ENCODE measurements at regions not wholly inside any gene's neighbourhood (a gene's known extent, or its start where the extent isn't known, plus 50 kb on each side); places are given as distances from the start of the nearest gene placed in this dataset.

- no peak overlapping the region for H3K4me2 ChIP-seq
- H2AFZ ChIP-seq, result no peak overlapping the region
- H3K27me3 ChIP-seq (ENCODE audit: insufficient read depth, low read depth), result no peaks in the 10 kb centered on the region
- no peaks in the 10 kb centered on the region for H3K9me2 ChIP-seq (ENCODE audit: insufficient read depth)
- POLR2A ChIA-PET (ENCODE audit: unreplicated experiment), result no interaction called here
- TF ChIP-seq CTCF (conservative IDR thresholded peaks at IDR 0.05) (no peak), EZH2 (IDR thresholded peaks at IDR 0.05; ENCODE audit: low read depth) (no peak)
- no peak overlapping the region for H3K4me3 ChIP-seq
- BruUV-seq (replicated peaks), result no TSS peak
- no peaks in the 10 kb centered on the region for H3K79me2 ChIP-seq (ENCODE audit: low read depth)
- H3K36me3 ChIP-seq (ENCODE audit: low read depth), result no peaks in the 10 kb centered on the region
- CTCF ChIA-PET, result no interaction called here
- no peak overlapping the region for H3K27ac ChIP-seq
- no peaks in the 10 kb centered on the region for H3F3A ChIP-seq (ENCODE audit: insufficient read depth, low read depth)
- H4K20me1 ChIP-seq (ENCODE audit: insufficient read depth), result no peaks in the 10 kb centered on the region
- DNase-seq, result no peak
- H3K4me1 ChIP-seq (replicated peaks; ENCODE audit: insufficient read depth), result no peaks in the 10 kb centered on the region
- intact Hi-C loops (cut with micrococcal nuclease; ENCODE audit: unreplicated experiment), result no loop called here
- no peaks in the 10 kb centered on the region for H3K9me3 ChIP-seq (ENCODE audit: insufficient read depth, low read depth)
Measured at GRCh38 chr12:22115711-22116110, 69.7 kb downstream of the CMAS start.

- ChIA-PET CTCF (no interaction called here), POLR2A (ENCODE audit: unreplicated experiment) (no interaction called here)
- H3K27ac ChIP-seq, result no peak overlapping the region
- H3K9me3 ChIP-seq (ENCODE audit: insufficient read depth, low read depth), result no peaks in the 10 kb centered on the region
- no peak overlapping the region for H3K4me2 ChIP-seq
- TF ChIP-seq CTCF (conservative IDR thresholded peaks at IDR 0.05) (no peak), EZH2 (IDR thresholded peaks at IDR 0.05; ENCODE audit: low read depth) (no peak)
- H3K79me2 ChIP-seq (ENCODE audit: low read depth), result no peaks in the 10 kb centered on the region
- no peaks in the 10 kb centered on the region for H3K27me3 ChIP-seq (ENCODE audit: insufficient read depth, low read depth)
- no peak overlapping the region for H2AFZ ChIP-seq
- no peaks in the 10 kb centered on the region for H4K20me1 ChIP-seq (ENCODE audit: insufficient read depth)
- no peaks in the 10 kb centered on the region for H3K4me1 ChIP-seq (replicated peaks; ENCODE audit: insufficient read depth)
- H3K36me3 ChIP-seq (ENCODE audit: low read depth), result no peaks in the 10 kb centered on the region
- BruUV-seq (replicated peaks), result no TSS peak
- no peaks in the 10 kb centered on the region for H3K9me2 ChIP-seq (ENCODE audit: insufficient read depth)
- no peak for DNase-seq
- H3F3A ChIP-seq (ENCODE audit: insufficient read depth, low read depth), result no peaks in the 10 kb centered on the region
- intact Hi-C loops (cut with micrococcal nuclease; ENCODE audit: unreplicated experiment), result no loop called here
- H3K4me3 ChIP-seq, result no peak overlapping the region
Measured at GRCh38 chr12:22116376-22116775, 70.4 kb downstream of the CMAS start.

GRCh38 chr12:22117563-22118237, 71.7 kb downstream of the CMAS start:
- no peaks in the 10 kb centered on the region for H3K27me3 ChIP-seq (ENCODE audit: insufficient read depth, low read depth)
- BruUV-seq (replicated peaks), result no TSS peak
- ChIA-PET CTCF (no interaction called here), POLR2A (ENCODE audit: unreplicated experiment) (no interaction called here)
- no peaks in the 10 kb centered on the region for H4K20me1 ChIP-seq (ENCODE audit: insufficient read depth)
- H2AFZ ChIP-seq, result no peak overlapping the region
- no peak for DNase-seq
- no peak overlapping the region for H3K4me3 ChIP-seq
- no peaks in the 10 kb centered on the region for H3K79me2 ChIP-seq (ENCODE audit: low read depth)
- H3K4me1 ChIP-seq (replicated peaks; ENCODE audit: insufficient read depth), result no peaks in the 10 kb centered on the region
- TF ChIP-seq CTCF (conservative IDR thresholded peaks at IDR 0.05) (no peak), EZH2 (IDR thresholded peaks at IDR 0.05; ENCODE audit: low read depth) (no peak)
- no peaks in the 10 kb centered on the region for H3K36me3 ChIP-seq (ENCODE audit: low read depth)
- intact Hi-C loops (cut with micrococcal nuclease; ENCODE audit: unreplicated experiment), result no loop called here
- no peak overlapping the region for H3K27ac ChIP-seq
- H3K4me2 ChIP-seq, result no peak overlapping the region
- H3F3A ChIP-seq (ENCODE audit: insufficient read depth, low read depth), result no peaks in the 10 kb centered on the region
- no peaks in the 10 kb centered on the region for H3K9me3 ChIP-seq (ENCODE audit: insufficient read depth, low read depth)
- H3K9me2 ChIP-seq (ENCODE audit: insufficient read depth), result no peaks in the 10 kb centered on the region
